ENCODE measurements at regions not wholly inside any gene's neighbourhood (a gene's known extent, or its start where the extent isn't known, plus 50 kb on each side); places are given as distances from the start of the nearest gene placed in this dataset.

DNA sequence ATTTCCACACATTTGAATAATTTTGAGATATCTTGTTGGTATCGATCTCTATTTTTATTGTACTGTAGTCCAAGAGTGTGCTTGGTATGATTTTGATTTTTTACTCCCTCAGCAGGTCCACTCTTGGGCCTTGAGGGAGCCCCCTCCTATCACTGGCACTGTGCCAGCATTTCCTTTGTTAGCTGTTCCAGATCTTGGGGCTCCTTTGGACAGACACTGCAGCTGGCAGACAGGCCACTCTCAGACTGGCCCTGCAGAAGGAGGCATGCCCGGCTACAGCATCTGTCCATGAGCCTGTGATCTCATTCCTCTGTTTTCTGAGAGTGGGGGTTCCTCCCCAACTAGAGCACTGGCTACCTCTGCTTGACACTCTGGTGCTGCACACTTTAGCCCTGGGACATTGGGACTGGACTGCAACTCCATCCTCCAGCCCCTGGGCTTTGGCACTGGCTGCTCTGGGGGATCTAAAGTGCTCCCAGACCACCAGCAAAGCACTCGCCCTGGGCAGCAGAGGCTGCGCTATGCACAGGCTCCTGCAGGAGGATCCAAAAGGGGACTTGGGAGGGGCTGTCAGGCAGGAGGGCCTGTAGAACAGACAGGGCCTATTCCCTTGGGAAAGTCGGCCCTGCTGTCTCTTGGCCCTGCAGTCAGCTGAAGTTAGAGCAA lies 271.3 kb upstream of the DMAC1 start:
- Histone ChIP-seq H3K36me3 (no peaks in the 10 kb centered on the region), H3K27me3 (no peaks in the 10 kb centered on the region), H3K27ac (no peak overlapping the region), H3K4me3 (no peak overlapping the region), H3K9me3 (no peaks in the 10 kb centered on the region), H3K4me1 (no peaks in the 10 kb centered on the region)
- DNase-seq = no peak
- intact Hi-C loops (cut with DNase I) = no loop called here
- 71 to 86% methylated on average over 3 of the region's 5 CpGs for WGBS, 2 donors
- TF ChIP-seq POLR2A (IDR thresholded peaks at IDR 0.05) = no peak
- TF ChIP-seq, protein P1, sequence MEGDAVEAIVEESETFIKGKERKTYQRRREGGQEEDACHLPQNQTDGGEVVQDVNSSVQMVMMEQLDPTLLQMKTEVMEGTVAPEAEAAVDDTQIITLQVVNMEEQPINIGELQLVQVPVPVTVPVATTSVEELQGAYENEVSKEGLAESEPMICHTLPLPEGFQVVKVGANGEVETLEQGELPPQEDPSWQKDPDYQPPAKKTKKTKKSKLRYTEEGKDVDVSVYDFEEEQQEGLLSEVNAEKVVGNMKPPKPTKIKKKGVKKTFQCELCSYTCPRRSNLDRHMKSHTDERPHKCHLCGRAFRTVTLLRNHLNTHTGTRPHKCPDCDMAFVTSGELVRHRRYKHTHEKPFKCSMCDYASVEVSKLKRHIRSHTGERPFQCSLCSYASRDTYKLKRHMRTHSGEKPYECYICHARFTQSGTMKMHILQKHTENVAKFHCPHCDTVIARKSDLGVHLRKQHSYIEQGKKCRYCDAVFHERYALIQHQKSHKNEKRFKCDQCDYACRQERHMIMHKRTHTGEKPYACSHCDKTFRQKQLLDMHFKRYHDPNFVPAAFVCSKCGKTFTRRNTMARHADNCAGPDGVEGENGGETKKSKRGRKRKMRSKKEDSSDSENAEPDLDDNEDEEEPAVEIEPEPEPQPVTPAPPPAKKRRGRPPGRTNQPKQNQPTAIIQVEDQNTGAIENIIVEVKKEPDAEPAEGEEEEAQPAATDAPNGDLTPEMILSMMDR (IDR thresholded peaks at IDR 0.05) = no peak

DNA sequence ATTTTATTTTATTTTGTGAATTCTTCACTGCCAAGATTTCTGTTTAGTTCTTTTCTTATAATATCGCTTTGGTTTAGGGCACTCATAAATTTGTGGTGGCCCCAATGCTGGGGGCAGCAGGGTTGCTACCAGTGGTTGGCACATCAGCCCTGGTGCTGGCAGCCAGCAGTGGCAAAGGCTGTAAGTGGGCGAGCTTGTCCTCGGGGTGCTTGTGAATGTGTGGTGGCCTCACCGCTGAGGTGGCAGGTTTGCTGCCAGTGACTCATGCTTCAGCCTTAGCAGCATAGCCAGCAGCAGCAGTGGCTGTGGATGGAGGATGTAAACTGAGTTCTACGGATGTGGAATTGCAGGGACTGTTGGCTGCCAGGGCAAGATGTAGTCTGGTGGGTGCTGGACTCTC lies 262.9 kb upstream of the DMAC1 start:
- intact Hi-C loops (cut with DNase I) = no loop called here
- no peak for DNase-seq
- Histone ChIP-seq H3K4me3 (no peak overlapping the region), H3K27ac (no peak overlapping the region), H3K4me1 (no peaks in the 10 kb centered on the region), H3K9me3 (no peaks in the 10 kb centered on the region), H3K36me3 (no peaks in the 10 kb centered on the region), H3K27me3 (no peaks in the 10 kb centered on the region)
- WGBS, 2 donors = 76 to 95% methylated on average over 2 to 5 of the region's 5 CpGs
- no peak for TF ChIP-seq POLR2A (IDR thresholded peaks at IDR 0.05)
- TF ChIP-seq, protein P1 (IDR thresholded peaks at IDR 0.05) = no peak

DNA sequence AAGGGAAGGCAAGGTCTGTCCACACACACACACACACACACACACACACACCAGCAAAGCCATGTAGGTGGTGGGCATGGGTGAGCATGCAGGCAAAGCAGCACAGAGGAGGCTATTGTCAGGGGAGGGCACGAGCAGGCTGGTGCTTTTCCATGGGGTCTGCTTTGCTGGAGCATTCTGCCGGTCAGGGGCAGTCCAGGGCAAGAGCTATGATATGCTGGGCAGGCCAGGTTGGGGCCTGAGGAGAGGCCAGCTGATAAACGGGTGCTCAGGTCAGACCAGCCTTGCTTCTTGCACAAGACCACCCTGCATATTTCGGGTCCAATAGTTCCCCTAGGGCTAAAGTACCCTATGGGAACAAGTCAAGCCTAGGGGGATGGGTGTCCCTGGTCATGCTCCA lies 253.9 kb upstream of the DMAC1 start:
- H3K36me3 ChIP-seq = no peaks in the 10 kb centered on the region
- H3K27me3 ChIP-seq = no peaks in the 10 kb centered on the region
- no peaks in the 10 kb centered on the region for H3K4me1 ChIP-seq
- H3K27ac ChIP-seq = no peak overlapping the region
- intact Hi-C loops (cut with DNase I) = no loop called here
- TF ChIP-seq, protein P1 (IDR thresholded peaks at IDR 0.05) = no peak
- no peak for TF ChIP-seq POLR2A (IDR thresholded peaks at IDR 0.05)
- no peak overlapping the region for H3K4me3 ChIP-seq
- no peaks in the 10 kb centered on the region for H3K9me3 ChIP-seq
- no peak for DNase-seq
- 78 to 81% methylated on average over 2 to 4 of the region's 4 CpGs for WGBS, 2 donors

DNA sequence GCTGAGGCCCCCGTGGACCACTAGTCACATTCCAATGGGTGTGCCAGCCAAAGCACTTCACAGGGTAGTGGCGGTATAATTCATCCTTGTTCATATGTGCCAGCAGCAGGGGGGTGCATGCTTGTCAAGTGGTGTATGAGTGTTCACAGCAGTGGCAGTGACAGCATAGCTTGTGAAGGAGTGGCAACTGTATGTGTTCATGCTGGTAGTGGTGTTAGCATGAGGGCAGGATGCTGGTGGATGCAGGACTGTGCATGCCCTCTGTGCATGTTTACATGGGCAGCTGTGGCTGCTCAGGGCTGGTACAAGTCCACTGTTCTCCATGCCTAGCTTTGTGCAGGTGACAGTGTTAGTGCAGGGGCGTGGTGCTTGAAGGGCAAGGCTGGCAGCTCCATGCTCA lies 253.4 kb upstream of the DMAC1 start:
- TF ChIP-seq POLR2A (IDR thresholded peaks at IDR 0.05) = no peak
- TF ChIP-seq, protein P1 (IDR thresholded peaks at IDR 0.05) = no peak
- Histone ChIP-seq H3K9me3 (no peaks in the 10 kb centered on the region), H3K27ac (no peak overlapping the region), H3K27me3 (no peaks in the 10 kb centered on the region), H3K4me3 (no peak overlapping the region), H3K4me1 (no peaks in the 10 kb centered on the region), H3K36me3 (no peaks in the 10 kb centered on the region)
- intact Hi-C loops (cut with DNase I) = no loop called here
- 93 to 100% methylated on average over 1 to 3 of the region's 3 CpGs for WGBS, 2 donors
- no peak for DNase-seq

DNA sequence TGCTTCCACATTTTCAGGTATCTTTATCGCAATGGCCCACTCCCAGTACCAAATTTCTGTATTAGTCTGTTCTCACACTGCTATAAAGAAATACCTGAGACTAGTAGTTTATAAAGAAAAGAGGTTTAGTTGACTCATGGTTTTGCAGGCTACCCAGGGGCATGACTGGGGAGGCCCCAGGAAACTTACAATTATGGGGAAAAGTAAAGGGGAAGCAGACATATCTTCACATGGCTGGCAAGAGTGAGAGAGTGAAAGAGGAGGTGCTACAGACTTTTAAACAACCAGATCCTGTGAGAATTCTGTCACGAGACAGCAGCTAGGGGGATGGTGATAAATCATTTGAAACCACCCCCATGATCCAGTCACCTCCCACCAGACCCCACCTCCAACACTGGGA lies 238.2 kb upstream of the DMAC1 start:
- no peak for DNase-seq
- TF ChIP-seq POLR2A (IDR thresholded peaks at IDR 0.05) = no peak
- TF ChIP-seq, protein P1 (IDR thresholded peaks at IDR 0.05) = no peak
- no peaks in the 10 kb centered on the region for H3K27me3 ChIP-seq
- H3K36me3 ChIP-seq = no peaks in the 10 kb centered on the region
- 66 to 78% methylated on average over 2 of the region's 2 CpGs for WGBS, 2 donors
- H3K27ac ChIP-seq = no peak overlapping the region
- peaks cover 0 to 9% (median 0%) of the 10 kb centered on the region in 3 donors for H3K9me3 ChIP-seq
- intact Hi-C loops (cut with DNase I) = no loop called here
- no peaks in the 10 kb centered on the region for H3K4me1 ChIP-seq
- H3K4me3 ChIP-seq = no peak overlapping the region
